ENCODE measurements at regions not wholly inside any gene's neighbourhood (a gene's known extent, or its start where the extent isn't known, plus 50 kb on each side); places are given as distances from the start of the nearest gene placed in this dataset.
"Not testable (repeated sequence)": the region's sequence is repeated elsewhere in the genome, so short reads cannot be mapped to it uniquely, and the experiment has no call there.

- DNase-seq, result no peak
These were observed 1554.0 kb upstream of the PCDH10 start for GRCh38 chr4:131595140-131595539.

- DNase-seq, result no peak
These were observed 1545.4 kb upstream of the PCDH10 start for GRCh38 chr4:131603705-131604104.

DNA sequence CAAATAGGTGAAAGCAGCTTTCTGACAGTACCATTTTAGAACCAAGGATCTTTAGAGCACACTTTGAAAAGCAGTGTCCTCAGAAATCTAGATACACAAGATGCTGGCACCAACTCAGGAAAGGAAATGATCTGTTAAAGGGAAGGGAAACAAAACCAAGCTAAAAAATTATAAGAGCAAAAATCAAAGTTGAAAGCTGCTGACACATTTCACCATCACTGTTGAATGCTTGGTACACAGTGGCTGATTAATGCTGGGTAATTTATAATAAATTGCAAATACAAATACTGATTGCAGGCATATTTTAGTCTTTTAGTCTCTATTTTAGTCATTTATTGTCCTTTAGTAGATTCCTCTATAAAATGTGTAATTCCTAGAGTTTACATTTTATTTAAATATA, 1540.1 kb upstream of the PCDH10 start:
- DNase-seq, result no peak

GRCh38 chr4:131610517-131610916, 1538.6 kb upstream of the PCDH10 start:
- DNase-seq, result not testable (repeated sequence)

- no peak for DNase-seq
These were observed 1535.8 kb upstream of the PCDH10 start for GRCh38 chr4:131613086-131613823.

- DNase-seq, result no peak
These were observed 1535.3 kb upstream of the PCDH10 start for GRCh38 chr4:131613824-131614216.

GRCh38 chr4:131632877-131633276, 1516.2 kb upstream of the PCDH10 start:
- DNase-seq, result no peak

DNA sequence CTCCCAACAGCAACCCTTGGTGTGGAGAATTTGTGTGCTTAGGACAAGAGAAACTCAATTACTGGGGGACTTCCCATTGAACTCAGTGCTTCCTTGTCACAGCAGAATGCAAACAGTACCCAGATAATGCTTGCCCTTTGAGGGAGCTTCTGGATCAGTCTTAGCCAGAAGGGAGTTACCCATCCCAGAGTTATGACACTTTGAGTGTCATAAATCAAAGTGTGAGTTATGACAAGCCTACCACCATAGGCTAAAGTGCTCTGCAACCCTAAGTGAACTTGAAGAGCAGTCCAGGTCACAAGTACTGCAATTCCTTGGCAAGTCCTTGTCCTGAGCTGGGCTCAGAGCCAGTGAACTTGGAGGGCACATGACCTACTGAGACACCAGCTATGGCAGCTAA, 1513.9 kb upstream of the PCDH10 start:
- DNase-seq, result no peak

DNA sequence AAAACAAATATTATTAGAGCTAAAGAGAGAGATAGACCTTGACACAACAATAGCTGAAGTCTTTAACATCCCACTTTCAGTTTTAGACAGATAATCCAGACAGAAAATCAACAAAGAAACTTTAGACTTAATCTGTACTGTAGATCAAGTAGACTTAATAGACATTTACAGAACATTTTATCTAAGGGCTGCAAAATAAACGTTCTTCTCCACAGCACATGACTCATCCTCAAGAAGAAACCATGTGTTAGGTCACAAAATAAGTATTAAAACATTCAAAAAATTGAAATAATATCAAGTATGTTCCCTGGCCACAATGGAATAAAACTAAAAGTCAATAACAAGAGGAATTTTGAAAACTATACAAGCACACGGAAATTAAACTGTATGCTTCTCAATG, 1510.3 kb upstream of the PCDH10 start:
- DNase-seq, result no peak

DNA sequence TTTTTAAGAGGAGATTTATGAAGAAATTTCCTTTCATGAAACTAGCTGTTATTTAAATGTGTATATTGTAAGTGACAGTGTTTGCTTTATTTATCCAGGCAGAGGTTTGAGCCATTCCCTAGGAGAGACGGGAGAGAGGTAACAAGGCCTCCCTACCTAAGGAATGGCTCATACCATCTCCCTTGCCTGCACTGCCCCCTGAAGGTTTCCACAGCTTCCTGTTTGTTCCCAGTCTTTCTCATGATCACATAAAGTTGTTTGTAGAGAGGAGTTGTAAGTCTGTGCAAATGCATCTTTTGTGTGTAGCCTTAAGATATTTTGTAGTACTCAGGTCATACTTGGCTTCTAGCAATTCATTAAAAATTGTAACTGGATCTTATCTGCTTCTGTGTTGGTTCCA, 1504.5 kb upstream of the PCDH10 start:
- no peak for DNase-seq

DNA sequence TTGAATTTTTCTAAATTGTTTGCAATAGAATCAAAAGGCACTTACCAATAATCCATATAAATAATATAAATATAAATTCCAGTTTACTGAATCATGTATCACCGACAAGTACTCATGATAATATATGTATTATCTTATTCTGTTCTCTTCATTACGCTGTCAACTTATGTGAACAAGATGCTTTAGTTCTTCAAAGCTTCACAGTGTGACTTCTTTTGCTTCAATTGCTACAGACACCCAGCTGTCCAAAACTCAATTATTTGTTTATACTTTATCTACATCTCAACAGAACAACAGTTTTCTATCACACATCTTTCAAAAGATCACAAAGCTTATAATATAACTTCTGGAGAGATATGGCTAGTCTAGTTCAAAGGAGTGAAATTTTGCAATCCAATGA, 1499.9 kb upstream of the PCDH10 start:
- DNase-seq, result no peak

GRCh38 chr4:131650951-131651350, 1498.1 kb upstream of the PCDH10 start:
- DNase-seq, result no peak

DNA sequence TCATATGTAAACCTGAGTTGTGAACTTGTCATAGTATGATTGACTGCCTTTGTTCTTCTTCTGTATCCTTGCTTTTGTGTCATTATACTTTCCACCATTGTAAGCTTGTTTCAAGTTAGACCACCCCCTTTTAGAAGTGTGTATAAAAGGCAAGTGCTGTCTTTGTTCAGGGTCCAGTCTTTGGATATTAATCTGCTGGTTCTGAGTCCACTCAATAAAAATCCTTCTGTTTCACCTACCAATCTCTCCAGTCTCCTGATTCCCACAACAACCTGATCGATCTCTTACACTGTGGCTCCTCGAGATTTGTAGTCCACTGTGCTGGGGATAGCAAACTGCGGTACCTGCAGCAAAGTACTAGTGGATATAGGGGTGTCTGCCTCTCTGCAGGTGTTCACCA, 1465.8 kb upstream of the PCDH10 start:
- not testable (repeated sequence) for DNase-seq

- no peak for DNase-seq
These were observed 1427.2 kb upstream of the PCDH10 start for GRCh38 chr4:131721883-131722282.

DNA sequence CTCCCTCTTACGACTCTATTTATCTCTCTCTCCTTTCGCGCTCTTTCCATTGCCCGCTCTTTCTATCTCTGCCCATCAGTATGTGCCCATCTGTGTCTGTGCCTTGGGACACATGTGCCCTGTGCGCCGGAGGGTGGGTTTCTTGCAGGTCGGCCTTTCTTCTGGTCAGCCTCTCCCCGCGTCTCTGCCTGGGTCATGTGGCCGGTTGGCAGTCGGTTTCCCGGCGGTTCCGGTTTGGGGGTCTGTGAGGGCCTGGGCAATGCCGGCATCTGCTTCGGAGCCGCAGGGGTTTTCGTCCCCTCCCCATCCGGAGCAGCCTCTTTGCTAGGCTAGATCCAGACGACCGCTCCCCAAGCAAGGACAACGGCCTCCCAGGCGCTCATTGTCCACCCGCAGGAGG, 1426.0 kb upstream of the PCDH10 start:
- DNase-seq, result not testable (repeated sequence)

DNA sequence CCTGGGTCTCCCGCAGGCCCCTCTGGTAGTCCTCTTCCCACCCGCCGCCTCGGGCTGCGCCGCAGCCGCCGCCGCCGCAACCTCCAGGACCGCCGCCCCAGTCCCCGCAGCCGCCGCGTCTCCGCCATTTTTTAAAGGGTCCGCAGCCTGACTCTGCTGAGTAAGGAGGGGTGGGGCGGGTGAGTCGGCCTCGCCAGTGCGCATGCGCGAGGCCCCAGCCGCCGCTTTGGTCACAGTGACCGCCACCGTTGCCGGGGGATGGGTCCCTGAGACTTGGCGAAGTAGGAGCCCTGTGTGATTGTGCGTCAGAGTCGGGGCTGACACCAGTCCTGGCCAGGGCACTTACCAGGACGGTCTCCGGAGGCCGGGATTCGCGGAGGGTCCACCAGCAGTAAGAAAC, 1424.2 kb upstream of the PCDH10 start:
- peak; percentile 63 to 67 for DNase-seq

DNA sequence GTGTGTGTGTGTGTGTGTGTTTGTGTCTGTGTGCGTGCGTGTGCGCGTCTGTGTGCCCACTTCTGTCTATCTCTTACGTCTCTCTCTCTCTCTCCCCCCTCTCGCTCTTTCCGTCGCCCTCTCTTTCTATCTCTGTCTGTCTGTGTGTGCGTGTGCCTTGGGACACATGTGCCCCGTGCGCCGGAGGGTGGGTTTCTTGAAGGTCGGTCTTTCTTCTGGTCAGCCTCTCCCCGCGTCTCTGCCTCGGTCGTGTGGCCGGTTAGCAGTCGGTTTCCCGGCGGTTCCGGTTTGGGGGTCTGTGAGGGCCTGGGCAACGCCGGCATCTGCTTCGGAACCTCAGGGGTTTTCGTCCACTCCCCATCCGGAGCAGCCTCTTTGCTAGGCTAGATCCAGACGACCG, 1423.6 kb upstream of the PCDH10 start:
- DNase-seq, result not testable (repeated sequence)

- not testable (repeated sequence) for DNase-seq
These were observed 1422.2 kb upstream of the PCDH10 start for GRCh38 chr4:131726940-131727339.

- DNase-seq, result not testable (repeated sequence)
These were observed 1421.7 kb upstream of the PCDH10 start for GRCh38 chr4:131727418-131727817.

DNA sequence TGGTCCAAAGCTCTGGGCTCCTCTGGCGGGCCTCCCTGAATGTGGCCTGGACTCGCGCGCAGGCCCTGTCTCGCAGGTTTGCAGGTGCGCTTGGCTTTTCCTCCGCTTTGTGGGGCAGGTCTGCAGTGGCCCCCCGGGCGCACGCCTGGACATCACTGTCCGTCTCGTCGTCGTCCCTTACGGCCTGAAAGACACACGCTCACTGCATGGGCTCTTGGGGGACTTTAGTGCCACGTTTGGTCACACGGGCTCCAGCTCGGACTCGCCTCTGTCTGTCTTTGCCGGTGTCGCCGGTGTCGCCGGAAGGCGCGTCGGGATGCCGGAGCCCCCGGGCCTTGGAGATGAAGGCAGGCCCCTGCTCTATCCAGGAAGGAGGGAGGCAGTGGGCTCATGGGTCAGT, 1419.9 kb upstream of the PCDH10 start:
- not testable (repeated sequence) for DNase-seq

- DNase-seq, result not testable (repeated sequence)
These were observed 1419.2 kb upstream of the PCDH10 start for GRCh38 chr4:131729716-131730398.

GRCh38 chr4:131730574-131730973, 1418.5 kb upstream of the PCDH10 start:
- not testable (repeated sequence) for DNase-seq

GRCh38 chr4:131732034-131732630, 1417.0 kb upstream of the PCDH10 start:
- not testable (repeated sequence) for DNase-seq

- DNase-seq, result not testable (repeated sequence)
These were observed 1414.8 kb upstream of the PCDH10 start for GRCh38 chr4:131734321-131734720.
